ENCODE measurements at regions not wholly inside any gene's neighbourhood (a gene's known extent, or its start where the extent isn't known, plus 50 kb on each side); places are given as distances from the start of the nearest gene placed in this dataset.
"Not testable (repeated sequence)": the region's sequence is repeated elsewhere in the genome, so short reads cannot be mapped to it uniquely, and the experiment has no call there.

DNA sequence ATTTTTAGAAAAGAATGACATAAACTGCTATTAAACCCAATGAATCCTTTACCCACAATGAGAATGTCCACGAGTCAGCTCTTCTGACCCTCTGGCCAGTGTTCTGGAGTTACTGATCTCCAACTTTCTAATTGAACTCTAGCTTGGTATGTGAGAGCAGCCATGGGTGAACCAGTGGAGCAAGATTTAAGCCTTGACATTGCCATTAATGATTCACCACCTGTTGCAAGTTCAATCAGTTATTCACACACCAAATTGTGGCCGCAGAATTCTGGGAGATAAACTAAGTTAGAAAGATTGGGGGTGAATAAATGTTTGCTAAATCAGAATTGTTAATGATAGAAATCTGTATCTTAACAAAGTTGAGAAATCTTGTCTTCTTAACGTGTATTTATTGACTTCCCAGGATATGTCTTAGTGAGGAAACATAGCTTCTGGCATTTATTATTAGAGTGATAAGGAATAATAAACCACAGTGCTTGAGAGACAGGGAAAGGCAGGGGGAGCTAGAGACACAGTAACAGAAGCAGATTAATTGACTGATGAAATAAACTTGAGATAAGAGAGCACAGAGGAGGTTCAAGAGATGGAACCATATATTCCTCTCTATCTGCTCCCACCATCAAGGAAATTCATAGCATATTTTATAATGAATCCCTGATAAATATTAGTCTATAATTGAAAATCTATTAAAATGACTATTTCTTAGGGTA is 96.0 kb upstream of the AGAP9 start:
- H3K27ac ChIP-seq (ENCODE audit: low read depth in 2 of 2, low read length in 2 of 2); H3K9ac ChIP-seq (ENCODE audit: low read length in 3 of 3); H3K36me3 ChIP-seq (ENCODE audit: control insufficient read depth in 2 of 3, insufficient read depth in 3 of 3, low read length in 3 of 3); H3K4me1 ChIP-seq (ENCODE audit: control insufficient read depth in 2 of 3, insufficient read depth in 2 of 3, low read depth in 1 of 3, low read length in 3 of 3); H3K9me3 ChIP-seq (ENCODE audit: control insufficient read depth in 2 of 3, insufficient read depth in 1 of 3, low read length in 3 of 3); H3K27me3 ChIP-seq (ENCODE audit: control insufficient read depth, insufficient read depth, low read length); FAIRE-seq; intact Hi-C loops (cut with DNase I); H3K4me3 ChIP-seq (ENCODE audit: low read length in 3 of 3): not testable (repeated sequence)
- TF ChIP-seq, protein P1, sequence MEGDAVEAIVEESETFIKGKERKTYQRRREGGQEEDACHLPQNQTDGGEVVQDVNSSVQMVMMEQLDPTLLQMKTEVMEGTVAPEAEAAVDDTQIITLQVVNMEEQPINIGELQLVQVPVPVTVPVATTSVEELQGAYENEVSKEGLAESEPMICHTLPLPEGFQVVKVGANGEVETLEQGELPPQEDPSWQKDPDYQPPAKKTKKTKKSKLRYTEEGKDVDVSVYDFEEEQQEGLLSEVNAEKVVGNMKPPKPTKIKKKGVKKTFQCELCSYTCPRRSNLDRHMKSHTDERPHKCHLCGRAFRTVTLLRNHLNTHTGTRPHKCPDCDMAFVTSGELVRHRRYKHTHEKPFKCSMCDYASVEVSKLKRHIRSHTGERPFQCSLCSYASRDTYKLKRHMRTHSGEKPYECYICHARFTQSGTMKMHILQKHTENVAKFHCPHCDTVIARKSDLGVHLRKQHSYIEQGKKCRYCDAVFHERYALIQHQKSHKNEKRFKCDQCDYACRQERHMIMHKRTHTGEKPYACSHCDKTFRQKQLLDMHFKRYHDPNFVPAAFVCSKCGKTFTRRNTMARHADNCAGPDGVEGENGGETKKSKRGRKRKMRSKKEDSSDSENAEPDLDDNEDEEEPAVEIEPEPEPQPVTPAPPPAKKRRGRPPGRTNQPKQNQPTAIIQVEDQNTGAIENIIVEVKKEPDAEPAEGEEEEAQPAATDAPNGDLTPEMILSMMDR (IDR thresholded peaks at IDR 0.05; ENCODE audit: borderline replicate concordance, extremely low read depth, insufficient read depth) = peak; percentile 9
- DNase-seq = peak in 2 of 5 donors; percentile 5 to 51

DNA sequence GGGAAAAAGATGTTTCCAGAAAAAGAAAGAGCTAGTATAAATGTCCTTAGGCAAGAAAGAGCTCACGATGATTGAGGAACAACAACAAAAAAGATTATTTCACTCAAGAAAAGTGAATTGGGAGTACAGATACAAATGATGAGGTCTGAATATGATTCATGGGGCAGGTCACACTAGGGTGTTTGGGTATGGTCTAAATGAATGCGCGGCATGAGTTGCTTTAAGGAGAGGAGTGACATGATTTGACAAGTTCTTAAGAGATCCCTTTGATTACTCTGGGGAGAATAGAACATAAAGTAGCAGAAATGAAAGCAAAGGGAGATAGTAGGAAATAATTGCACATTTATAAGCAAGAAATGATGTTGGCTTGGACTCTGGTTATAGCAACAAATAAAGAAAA is 85.9 kb upstream of the AGAP9 start:
- H3K9me3 ChIP-seq (ENCODE audit: control insufficient read depth in 2 of 3, insufficient read depth in 1 of 3, low read length in 3 of 3); FAIRE-seq; H3K9ac ChIP-seq (ENCODE audit: low read length in 3 of 3); H3K27me3 ChIP-seq (ENCODE audit: control insufficient read depth, insufficient read depth, low read length); H3K4me1 ChIP-seq (ENCODE audit: control insufficient read depth in 2 of 3, insufficient read depth in 2 of 3, low read depth in 1 of 3, low read length in 3 of 3); H3K36me3 ChIP-seq (ENCODE audit: control insufficient read depth in 2 of 3, insufficient read depth in 3 of 3, low read length in 3 of 3); H3K27ac ChIP-seq (ENCODE audit: low read depth in 2 of 2, low read length in 2 of 2); intact Hi-C loops (cut with DNase I); DNase-seq; H3K4me3 ChIP-seq (ENCODE audit: low read length in 3 of 3): not testable (repeated sequence)

DNA sequence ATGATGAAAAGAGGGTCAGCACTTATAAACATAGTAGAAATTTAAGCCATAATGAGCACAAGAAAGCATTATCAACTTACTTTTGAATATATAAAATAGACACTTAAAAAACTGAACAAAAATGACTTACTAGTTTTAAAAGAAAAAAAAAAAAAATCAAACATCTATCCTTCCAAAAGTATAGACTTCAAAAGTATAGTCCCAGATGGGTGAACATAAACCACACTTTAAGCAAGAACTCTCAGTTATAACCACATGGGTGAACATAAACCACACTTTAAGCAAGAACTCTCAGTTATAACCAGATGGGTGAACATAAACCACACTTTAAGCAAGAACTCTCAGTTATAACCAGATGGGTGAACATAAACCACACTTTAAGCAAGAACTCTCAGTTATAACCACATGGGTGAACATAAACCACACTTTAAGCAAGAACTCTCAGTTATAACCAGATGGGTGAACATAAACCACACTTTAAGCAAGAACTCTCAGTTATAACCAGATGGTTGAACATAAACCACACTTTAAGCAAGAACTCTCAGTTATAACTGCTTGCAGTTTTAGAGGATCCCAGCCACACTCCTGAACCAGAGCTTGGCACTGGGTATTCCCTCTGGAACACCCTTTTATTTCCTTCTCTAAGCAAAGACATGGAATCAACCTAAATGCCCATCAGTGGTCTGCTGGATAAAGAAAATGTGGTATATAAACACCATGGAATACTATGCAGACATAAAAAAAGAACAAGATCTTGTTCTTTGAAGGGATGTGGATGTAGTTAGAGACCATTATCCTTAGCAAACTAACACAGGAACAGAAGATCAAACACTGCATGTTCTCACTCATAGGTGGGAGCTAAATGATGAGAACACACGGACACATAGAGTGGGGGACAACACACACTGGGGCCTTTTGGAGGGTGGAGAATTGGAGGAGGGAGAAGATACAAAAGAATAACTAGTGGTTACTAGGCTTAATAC is 82.6 kb upstream of the AGAP9 start:
- H3K4me3 ChIP-seq (ENCODE audit: low read length in 3 of 3); H3K4me1 ChIP-seq (ENCODE audit: control insufficient read depth in 2 of 3, insufficient read depth in 2 of 3, low read depth in 1 of 3, low read length in 3 of 3); FAIRE-seq; H3K36me3 ChIP-seq (ENCODE audit: control insufficient read depth in 2 of 3, insufficient read depth in 3 of 3, low read length in 3 of 3); intact Hi-C loops (cut with DNase I); DNase-seq; H3K27ac ChIP-seq (ENCODE audit: low read depth in 2 of 2, low read length in 2 of 2); H3K9ac ChIP-seq (ENCODE audit: low read length in 3 of 3); H3K9me3 ChIP-seq (ENCODE audit: control insufficient read depth in 2 of 3, insufficient read depth in 1 of 3, low read length in 3 of 3); H3K27me3 ChIP-seq (ENCODE audit: control insufficient read depth, insufficient read depth, low read length): not testable (repeated sequence)

DNA sequence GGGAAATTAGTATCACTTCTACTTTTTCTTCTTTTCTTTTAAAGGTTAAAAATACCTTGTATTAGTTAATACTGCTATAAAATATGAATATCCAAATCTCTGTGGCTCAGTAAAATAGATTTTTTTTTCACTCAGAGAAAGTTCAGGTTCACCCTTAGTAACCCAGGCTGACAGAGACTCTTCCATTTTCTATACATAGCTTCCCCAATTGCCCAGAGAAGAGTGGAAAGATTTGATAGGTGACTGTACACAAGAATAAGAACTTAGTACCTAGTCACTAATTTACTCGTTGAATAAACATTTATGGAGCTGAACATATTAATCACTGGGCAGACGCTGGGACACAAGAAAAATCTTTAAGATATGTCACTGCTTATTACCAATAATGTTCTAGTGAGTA is 77.2 kb upstream of the AGAP9 start:
- H3K9ac ChIP-seq (ENCODE audit: low read length in 3 of 3); intact Hi-C loops (cut with DNase I); H3K4me1 ChIP-seq (ENCODE audit: control insufficient read depth in 2 of 3, insufficient read depth in 2 of 3, low read depth in 1 of 3, low read length in 3 of 3); H3K9me3 ChIP-seq (ENCODE audit: control insufficient read depth in 2 of 3, insufficient read depth in 1 of 3, low read length in 3 of 3); FAIRE-seq; H3K36me3 ChIP-seq (ENCODE audit: control insufficient read depth in 2 of 3, insufficient read depth in 3 of 3, low read length in 3 of 3); DNase-seq; H3K27ac ChIP-seq (ENCODE audit: low read depth in 2 of 2, low read length in 2 of 2); H3K27me3 ChIP-seq (ENCODE audit: control insufficient read depth, insufficient read depth, low read length); H3K4me3 ChIP-seq (ENCODE audit: low read length in 3 of 3): not testable (repeated sequence)

DNA sequence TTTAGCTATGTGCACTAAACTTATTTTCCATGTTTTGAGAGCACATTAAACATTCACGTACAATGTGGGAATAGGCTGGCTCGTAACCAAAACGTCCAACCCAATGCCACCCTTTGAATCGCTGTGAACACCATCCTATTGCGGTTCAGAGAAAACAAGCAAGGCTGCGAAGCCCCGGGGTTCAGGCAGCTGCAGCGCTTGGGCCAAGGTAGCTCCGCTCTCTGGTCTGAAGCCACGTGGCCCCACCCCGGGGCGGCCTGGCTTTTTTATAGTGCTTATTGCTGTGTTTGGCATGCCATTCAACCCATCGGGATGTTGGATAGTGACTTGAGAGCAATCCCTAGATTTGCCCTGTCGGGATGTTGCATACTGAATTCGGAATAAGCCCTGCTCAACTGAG is 76.7 kb upstream of the AGAP9 start:
- DNase-seq; H3K27me3 ChIP-seq (ENCODE audit: control insufficient read depth, insufficient read depth, low read length); FAIRE-seq; intact Hi-C loops (cut with DNase I); H3K27ac ChIP-seq (ENCODE audit: low read depth in 2 of 2, low read length in 2 of 2); H3K4me1 ChIP-seq (ENCODE audit: control insufficient read depth in 2 of 3, insufficient read depth in 2 of 3, low read depth in 1 of 3, low read length in 3 of 3); H3K4me3 ChIP-seq (ENCODE audit: low read length in 3 of 3); H3K36me3 ChIP-seq (ENCODE audit: control insufficient read depth in 2 of 3, insufficient read depth in 3 of 3, low read length in 3 of 3); H3K9ac ChIP-seq (ENCODE audit: low read length in 3 of 3); H3K9me3 ChIP-seq (ENCODE audit: control insufficient read depth in 2 of 3, insufficient read depth in 1 of 3, low read length in 3 of 3): not testable (repeated sequence)

DNA sequence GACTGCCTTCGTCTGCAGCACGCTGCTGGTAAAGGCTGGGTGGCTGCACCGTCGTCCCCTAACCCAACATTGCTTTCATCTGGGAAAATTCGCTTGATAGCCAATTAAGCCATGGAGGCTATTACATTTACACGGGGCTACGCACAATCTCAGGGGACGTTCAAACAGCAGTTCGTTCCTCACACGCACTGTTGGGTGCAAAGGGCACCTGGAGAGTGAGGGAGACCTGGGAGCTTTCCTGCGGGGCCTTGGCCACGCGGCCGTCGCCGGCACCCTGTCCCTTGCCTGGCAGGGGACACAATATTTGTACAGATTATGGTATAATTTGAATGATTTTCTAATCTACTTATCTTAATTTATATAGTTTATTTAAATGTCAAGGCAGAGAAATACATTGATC is 76.2 kb upstream of the AGAP9 start:
- FAIRE-seq; H3K36me3 ChIP-seq (ENCODE audit: control insufficient read depth in 2 of 3, insufficient read depth in 3 of 3, low read length in 3 of 3); H3K27me3 ChIP-seq (ENCODE audit: control insufficient read depth, insufficient read depth, low read length); H3K9ac ChIP-seq (ENCODE audit: low read length in 3 of 3); H3K27ac ChIP-seq (ENCODE audit: low read depth in 2 of 2, low read length in 2 of 2); intact Hi-C loops (cut with DNase I); H3K4me1 ChIP-seq (ENCODE audit: control insufficient read depth in 2 of 3, insufficient read depth in 2 of 3, low read depth in 1 of 3, low read length in 3 of 3); H3K9me3 ChIP-seq (ENCODE audit: control insufficient read depth in 2 of 3, insufficient read depth in 1 of 3, low read length in 3 of 3): not testable (repeated sequence)
- peak in 2 of 5 donors; percentile 2 to 4 for DNase-seq
- H3K4me3 ChIP-seq (ENCODE audit: low read length in 3 of 3) = peak overlapping the region in 1 of 3 donors; percentile 35

DNA sequence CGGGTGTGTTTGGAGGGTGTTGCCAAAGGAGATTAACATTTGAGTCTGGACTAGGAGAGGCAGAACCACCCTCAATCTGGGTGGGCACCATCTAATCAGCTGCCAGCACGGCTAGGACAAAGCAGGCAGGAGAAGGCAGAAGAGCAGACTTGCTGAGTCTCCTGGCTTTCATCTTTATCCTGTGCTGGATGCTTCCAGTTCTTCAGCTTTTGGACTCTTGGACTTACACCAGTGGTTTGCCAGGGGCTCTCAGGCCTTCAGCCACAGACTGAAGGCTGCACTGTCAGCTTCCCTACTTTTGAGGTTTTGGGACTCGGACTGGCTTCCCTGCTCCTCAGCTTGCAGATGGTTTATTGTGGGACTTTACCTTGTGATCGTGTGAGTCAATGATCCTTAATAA is 70.4 kb upstream of the AGAP9 start:
- H3K9ac ChIP-seq (ENCODE audit: low read length in 3 of 3); DNase-seq; H3K36me3 ChIP-seq (ENCODE audit: control insufficient read depth in 2 of 3, insufficient read depth in 3 of 3, low read length in 3 of 3); H3K27me3 ChIP-seq (ENCODE audit: control insufficient read depth, insufficient read depth, low read length); H3K27ac ChIP-seq (ENCODE audit: low read depth in 2 of 2, low read length in 2 of 2); H3K4me3 ChIP-seq (ENCODE audit: low read length in 3 of 3); FAIRE-seq; intact Hi-C loops (cut with DNase I); H3K4me1 ChIP-seq (ENCODE audit: control insufficient read depth in 2 of 3, insufficient read depth in 2 of 3, low read depth in 1 of 3, low read length in 3 of 3); H3K9me3 ChIP-seq (ENCODE audit: control insufficient read depth in 2 of 3, insufficient read depth in 1 of 3, low read length in 3 of 3): not testable (repeated sequence)
